Suprapubic skin (tissue), 4 donors: ENCODE measurements at regions not wholly inside any gene's neighbourhood (a gene's known extent, or its start where the extent isn't known, plus 50 kb on each side); places are given as distances from the start of the nearest gene placed in this dataset.

Source experiments
- DNase-seq, 2 donors: peaks; one replicate each; pipeline ENCODE4 v3.0.0-alpha.2; 2019; ENCODE audit warnings: low spot score in 2 of 2
- H3K27ac ChIP-seq: fragments of 200-600 bp; sonication (generic); one replicate; pipeline ENCODE4 v1.5.1; 2019
- H3K27me3 ChIP-seq: fragments of 200-600 bp; sonication (generic); one replicate; pipeline ENCODE4 v1.5.1; 2019
- H3K36me3 ChIP-seq: fragments of 200-600 bp; sonication (generic); one replicate; pipeline ENCODE4 v1.5.1; 2019
- H3K4me1 ChIP-seq: fragments of 200-600 bp; sonication (generic); one replicate; pipeline ENCODE4 v1.5.1; 2019
- H3K4me3 ChIP-seq: fragments of 200-600 bp; sonication (generic); one replicate; pipeline ENCODE4 v1.5.1; 2019; ENCODE audit warnings: mild to moderate bottlenecking
- H3K9me3 ChIP-seq: fragments of 200-600 bp; sonication (generic); one replicate; pipeline ENCODE4 v1.5.1; 2019
- EP300 ChIP-seq: sonication (generic); formaldehyde crosslinking; IDR thresholded peaks from one replicate; pipeline ENCODE4 v1.6.1; 2017; ENCODE audit warnings: antibody characterized with exemption
- POLR2A ChIP-seq, 2 donors: fragments of 450-650 bp; IDR thresholded peaks; one replicate each; pipeline ENCODE4 v1.6.1; 2017; ENCODE audit warnings: antibody characterized with exemption in 2 of 2, mild to moderate bottlenecking in 2 of 2, moderate library complexity in 2 of 2
- POLR2AphosphoS5 ChIP-seq, 3 donors: sonication (generic); formaldehyde crosslinking; IDR thresholded peaks; one replicate each; pipeline ENCODE4 v1.6.1; 2017; ENCODE audit warnings: antibody characterized with exemption in 3 of 3
- WGBS: methylation state at CpG from one replicate; pipeline ENCODE4 v1.1.5; 2018; 5-methylcytosine and 5-hydroxymethylcytosine counted together
- TF ChIP-seq, protein P1 (sequence below), 2 donors: fragments of 200-600 bp in 1 of 2; fragments of 450-650 bp in 1 of 2; sonication (generic) in 1 of 2; IDR thresholded peaks; one replicate each; pipeline ENCODE4 v1.5.1; 2016 to 2019; ENCODE audit warnings: antibody characterized with exemption in 2 of 2, mild to moderate bottlenecking in 1 of 2, moderate library complexity in 1 of 2

DNA sequence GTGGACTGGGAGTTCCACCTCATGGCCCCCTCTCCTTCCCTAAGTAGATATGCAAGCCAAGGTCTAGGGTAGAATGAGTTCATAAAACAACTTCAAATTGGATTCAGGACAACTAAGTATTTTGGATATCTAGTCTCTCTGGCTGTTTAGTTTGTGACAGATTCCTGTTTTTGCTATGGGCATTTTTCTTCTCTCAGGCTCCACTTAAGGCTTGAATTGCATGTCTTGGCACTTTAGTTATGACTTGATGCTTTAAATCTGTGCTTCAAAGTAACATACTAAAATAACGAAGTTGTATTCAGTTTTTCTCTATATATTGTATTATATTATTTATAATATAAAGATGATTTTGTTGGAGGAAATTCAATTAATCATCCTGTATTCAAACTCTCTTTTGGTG is 873.4 kb upstream of the MBL2 start:
- no peak for DNase-seq
- Histone ChIP-seq H3K36me3 (no peaks in the 10 kb centered on the region), H3K27ac (no peak overlapping the region), H3K27me3 (no peaks in the 10 kb centered on the region), H3K4me3 (no peak overlapping the region), H3K4me1 (no peaks in the 10 kb centered on the region), H3K9me3 (no peaks in the 10 kb centered on the region)
- WGBS, result 73% methylated on average over 1 of the region's 1 CpG
- TF ChIP-seq EP300 (no peak), POLR2AphosphoS5 (IDR thresholded peaks at IDR 0.05) (no peak), POLR2A (IDR thresholded peaks at IDR 0.05) (no peak)
- TF ChIP-seq, protein P1, sequence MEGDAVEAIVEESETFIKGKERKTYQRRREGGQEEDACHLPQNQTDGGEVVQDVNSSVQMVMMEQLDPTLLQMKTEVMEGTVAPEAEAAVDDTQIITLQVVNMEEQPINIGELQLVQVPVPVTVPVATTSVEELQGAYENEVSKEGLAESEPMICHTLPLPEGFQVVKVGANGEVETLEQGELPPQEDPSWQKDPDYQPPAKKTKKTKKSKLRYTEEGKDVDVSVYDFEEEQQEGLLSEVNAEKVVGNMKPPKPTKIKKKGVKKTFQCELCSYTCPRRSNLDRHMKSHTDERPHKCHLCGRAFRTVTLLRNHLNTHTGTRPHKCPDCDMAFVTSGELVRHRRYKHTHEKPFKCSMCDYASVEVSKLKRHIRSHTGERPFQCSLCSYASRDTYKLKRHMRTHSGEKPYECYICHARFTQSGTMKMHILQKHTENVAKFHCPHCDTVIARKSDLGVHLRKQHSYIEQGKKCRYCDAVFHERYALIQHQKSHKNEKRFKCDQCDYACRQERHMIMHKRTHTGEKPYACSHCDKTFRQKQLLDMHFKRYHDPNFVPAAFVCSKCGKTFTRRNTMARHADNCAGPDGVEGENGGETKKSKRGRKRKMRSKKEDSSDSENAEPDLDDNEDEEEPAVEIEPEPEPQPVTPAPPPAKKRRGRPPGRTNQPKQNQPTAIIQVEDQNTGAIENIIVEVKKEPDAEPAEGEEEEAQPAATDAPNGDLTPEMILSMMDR (IDR thresholded peaks at IDR 0.05), result no peak

- no peak overlapping the region for H3K4me3 ChIP-seq
- TF ChIP-seq, protein P1 (IDR thresholded peaks at IDR 0.05), result no peak
- no peak for TF ChIP-seq EP300
- no peak for TF ChIP-seq POLR2AphosphoS5 (IDR thresholded peaks at IDR 0.05)
- TF ChIP-seq POLR2A (IDR thresholded peaks at IDR 0.05), result no peak
- DNase-seq, result no peak
- no peaks in the 10 kb centered on the region for H3K27me3 ChIP-seq
- H3K4me1 ChIP-seq, result no peaks in the 10 kb centered on the region
- H3K27ac ChIP-seq, result no peak overlapping the region
- 56% methylated on average over 4 of the region's 4 CpGs for WGBS
- H3K36me3 ChIP-seq, result no peaks in the 10 kb centered on the region
- H3K9me3 ChIP-seq, result no peaks in the 10 kb centered on the region
These were observed 865.4 kb upstream of the MBL2 start for GRCh38 chr10:53638006-53638405.

GRCh38 chr10:53624722-53625121 is 852.1 kb upstream of the MBL2 start:
- DNase-seq, result no peak
- no peak overlapping the region for H3K4me3 ChIP-seq
- TF ChIP-seq POLR2AphosphoS5 (IDR thresholded peaks at IDR 0.05), result no peak
- TF ChIP-seq, protein P1 (IDR thresholded peaks at IDR 0.05), result no peak
- TF ChIP-seq EP300, result no peak
- no peak for TF ChIP-seq POLR2A (IDR thresholded peaks at IDR 0.05)
- no peaks in the 10 kb centered on the region for H3K4me1 ChIP-seq
- H3K36me3 ChIP-seq, result no peaks in the 10 kb centered on the region
- H3K27me3 ChIP-seq, result no peaks in the 10 kb centered on the region
- 73% methylated on average over 4 of the region's 4 CpGs for WGBS
- H3K9me3 ChIP-seq, result no peaks in the 10 kb centered on the region
- H3K27ac ChIP-seq, result no peak overlapping the region

DNA sequence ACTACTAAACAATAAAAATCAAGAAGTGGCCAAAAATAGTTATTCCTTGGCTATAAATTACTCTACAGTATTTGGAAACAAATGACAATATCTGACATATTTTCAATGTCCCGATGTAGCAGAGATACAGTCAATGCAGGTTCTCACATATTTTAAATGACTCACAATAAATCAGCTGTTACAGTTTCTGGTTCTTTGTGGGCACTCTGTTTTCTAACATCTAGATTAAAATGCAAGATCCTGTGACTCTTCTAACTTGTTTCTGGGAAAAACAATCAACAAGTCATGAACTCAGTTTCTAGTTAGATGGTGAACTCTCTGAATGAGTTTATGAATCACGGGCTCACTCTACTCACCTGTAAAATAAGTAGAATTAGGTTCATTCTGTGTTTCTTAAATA is 849.6 kb upstream of the MBL2 start:
- no peaks in the 10 kb centered on the region for H3K36me3 ChIP-seq
- H3K9me3 ChIP-seq, result no peaks in the 10 kb centered on the region
- H3K4me3 ChIP-seq, result no peak overlapping the region
- 65% methylated on average over 2 of the region's 2 CpGs for WGBS
- H3K4me1 ChIP-seq, result no peaks in the 10 kb centered on the region
- DNase-seq, result no peak
- no peaks in the 10 kb centered on the region for H3K27me3 ChIP-seq
- H3K27ac ChIP-seq, result no peak overlapping the region
- TF ChIP-seq POLR2AphosphoS5 (IDR thresholded peaks at IDR 0.05) (no peak), POLR2A (IDR thresholded peaks at IDR 0.05) (no peak), EP300 (no peak)
- TF ChIP-seq, protein P1 (IDR thresholded peaks at IDR 0.05), result no peak

- Histone ChIP-seq H3K36me3 (no peaks in the 10 kb centered on the region), H3K27ac (no peak overlapping the region), H3K9me3 (no peaks in the 10 kb centered on the region), H3K4me1 (no peaks in the 10 kb centered on the region), H3K27me3 (no peaks in the 10 kb centered on the region), H3K4me3 (no peak overlapping the region)
- WGBS, result 75% methylated on average over 2 of the region's 2 CpGs
- TF ChIP-seq POLR2A (IDR thresholded peaks at IDR 0.05), result no peak
- no peak for TF ChIP-seq EP300
- TF ChIP-seq, protein P1 (IDR thresholded peaks at IDR 0.05), result no peak
- no peak for TF ChIP-seq POLR2AphosphoS5 (IDR thresholded peaks at IDR 0.05)
- DNase-seq, result no peak
These were observed 847.1 kb upstream of the MBL2 start for GRCh38 chr10:53619671-53620070.
